Epidermal melanocyte (primary cell): ENCODE measurements at regions not wholly inside any gene's neighbourhood (a gene's known extent, or its start where the extent isn't known, plus 50 kb on each side); places are given as distances from the start of the nearest gene placed in this dataset.

Experiments used
- DNase-seq: peaks from one replicate; pipeline ENCODE4 v3.0.0; 2011; ENCODE audit warnings: low spot score; ENCODE audit not compliant: insufficient read length

DNA sequence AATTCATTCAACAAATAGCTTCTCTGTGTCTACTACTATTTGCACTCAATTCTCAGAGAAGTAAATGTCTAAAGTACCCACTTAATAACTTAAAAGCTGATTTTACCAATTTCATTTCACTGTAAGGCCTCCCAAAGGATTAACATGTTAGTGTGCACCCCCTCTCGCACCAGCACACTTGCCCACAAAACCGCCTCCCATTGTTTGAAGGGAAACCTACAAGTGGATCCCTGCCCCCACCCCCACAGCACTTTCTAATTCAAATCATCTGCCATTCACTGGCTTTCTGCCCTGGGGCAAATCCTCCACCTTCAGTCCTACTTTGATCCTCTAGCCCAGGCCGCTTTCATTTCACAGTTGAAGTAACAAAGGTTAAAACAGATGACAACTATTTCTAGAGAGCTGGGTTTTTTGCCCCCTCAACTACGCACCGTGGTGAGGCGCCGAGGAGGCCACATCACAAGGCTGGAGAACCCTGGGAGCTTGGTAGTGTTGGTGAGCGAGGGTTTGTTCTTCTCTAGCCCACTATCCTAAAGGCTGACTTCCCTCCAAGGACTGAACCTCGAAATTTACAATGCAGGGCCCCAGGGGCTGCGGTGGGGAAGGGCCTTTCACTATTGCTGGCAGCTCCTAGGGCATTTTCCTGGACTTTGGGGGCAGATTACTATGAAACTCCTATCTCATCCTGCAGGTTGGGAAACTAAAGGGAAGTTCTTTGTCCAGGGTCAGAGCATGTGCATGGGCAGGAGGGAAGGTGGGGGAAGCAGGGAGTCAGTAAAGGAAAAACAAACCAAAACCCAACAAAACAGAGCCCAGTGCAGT, 517.4 kb upstream of the ZMIZ1 start:
- no peak for DNase-seq

DNA sequence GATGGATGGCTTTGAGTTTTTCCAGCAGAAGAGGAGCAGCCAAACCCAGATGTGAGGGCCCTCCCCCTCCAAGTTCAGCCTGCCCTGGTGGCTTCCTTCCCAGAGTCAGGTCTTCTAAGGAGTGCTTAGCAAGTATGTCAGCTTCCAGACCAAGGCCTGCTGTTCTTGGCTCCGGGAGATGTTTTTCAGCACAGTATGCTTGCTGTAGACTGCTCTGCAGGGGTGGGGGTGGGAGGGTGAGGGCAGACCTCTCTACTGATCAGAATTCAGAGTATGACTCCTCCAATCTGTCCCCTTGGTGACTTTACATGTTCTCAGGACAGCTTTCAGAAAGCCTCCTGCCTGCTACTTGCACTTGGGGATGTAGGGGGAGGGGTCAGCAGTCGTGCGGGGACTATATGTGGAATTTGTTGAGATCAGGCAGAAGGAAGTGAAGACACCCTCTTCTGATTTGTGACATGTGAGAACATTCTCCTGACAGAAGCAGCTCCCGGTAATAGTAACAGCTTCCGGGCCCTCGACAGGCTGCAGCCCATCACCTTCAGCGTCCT, 516.4 kb upstream of the ZMIZ1 start:
- DNase-seq, result no peak

DNA sequence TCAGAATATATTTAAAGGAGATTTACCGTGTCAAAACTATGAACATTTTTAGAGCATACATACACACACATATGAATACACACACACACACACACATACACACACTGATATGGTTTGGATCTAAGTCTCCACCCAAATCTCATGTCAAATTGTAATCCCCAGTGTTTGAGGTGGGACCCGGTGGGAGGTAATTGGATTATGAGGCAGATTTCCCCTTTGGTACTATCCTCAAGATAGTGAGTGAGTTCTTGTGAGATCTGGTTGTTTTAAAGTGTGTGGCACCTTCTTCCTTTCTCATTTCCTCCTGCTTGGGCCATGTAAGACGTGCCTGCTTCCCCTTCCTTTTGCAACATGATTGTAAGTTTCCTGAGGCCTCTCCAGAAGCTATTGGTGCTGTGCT, 515.0 kb upstream of the ZMIZ1 start:
- no peak for DNase-seq

DNA sequence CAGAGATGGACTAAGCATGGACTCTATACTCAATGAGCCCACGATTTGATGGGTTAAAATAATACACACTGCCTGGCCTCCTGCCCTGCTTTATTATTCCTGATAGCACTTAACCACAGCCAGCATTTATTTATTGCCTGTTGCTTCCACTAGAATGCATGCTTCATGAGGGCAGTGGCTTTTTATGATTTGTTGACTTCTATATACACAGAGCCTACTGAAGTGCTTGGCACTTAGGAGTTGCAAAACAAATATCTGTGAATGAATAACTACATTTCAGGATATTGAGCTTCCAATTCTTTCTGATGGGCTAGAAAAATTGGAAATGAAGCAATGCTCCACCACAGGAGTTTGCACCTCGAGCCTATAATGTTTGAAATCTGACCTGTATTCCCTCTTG, 513.6 kb upstream of the ZMIZ1 start:
- no peak for DNase-seq

DNA sequence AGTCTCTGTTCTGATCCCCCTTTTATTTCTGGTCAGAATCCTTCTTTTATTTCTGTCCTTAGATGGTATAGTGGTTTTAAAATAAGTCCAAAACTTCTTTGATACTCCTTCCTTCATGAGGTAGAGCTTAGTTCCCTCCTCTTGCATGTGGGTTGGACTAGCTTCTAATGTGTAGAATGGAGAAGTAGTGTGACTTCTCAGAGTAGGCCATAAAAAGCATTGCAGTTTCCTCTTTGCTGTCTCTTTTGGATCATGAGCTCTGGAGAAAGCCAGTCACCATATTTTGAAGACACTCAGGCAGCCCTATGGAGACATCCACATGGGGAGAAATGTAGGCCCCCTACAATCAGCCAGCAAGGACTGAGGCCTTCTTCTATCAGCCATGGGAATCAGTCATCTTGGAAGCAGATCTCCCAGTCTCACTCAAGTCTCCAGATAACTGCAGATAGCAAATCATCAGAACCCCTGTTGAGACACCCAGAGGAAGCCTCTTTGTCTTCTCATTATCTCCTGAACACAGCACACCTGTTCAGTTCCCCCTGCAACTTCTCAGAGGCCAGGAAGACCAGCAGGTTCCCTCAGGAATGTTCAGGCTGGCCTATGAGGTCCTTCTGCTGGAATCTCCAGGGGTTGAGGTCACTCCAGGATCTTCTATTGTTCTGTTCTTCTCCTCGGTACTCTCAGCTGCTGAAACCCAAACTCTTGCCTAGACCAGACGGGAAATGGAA, 511.9 kb upstream of the ZMIZ1 start:
- DNase-seq, result no peak

DNA sequence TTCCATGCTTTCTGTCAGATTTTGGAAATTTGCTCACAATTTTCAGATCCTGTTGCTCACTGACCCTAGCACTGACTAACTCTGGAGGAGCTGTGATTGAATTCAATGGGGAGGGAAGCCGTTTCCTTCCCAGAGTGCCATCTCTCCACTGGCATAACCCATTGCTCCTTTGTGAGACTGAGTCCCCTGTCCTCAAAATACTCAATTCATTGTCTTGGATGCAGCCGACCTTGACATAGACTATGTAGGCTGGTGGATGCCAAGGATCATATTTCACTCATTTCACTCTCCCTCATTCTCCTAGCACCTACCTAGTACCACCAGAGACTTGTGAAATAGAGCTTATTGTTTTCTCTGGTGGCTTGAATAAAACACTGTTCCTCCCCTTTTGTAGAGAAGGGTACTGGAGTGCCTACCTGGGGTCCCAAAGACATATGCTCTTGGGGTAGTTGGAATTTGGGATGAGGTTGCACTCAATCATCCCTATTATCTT, 511.3 kb upstream of the ZMIZ1 start:
- no peak for DNase-seq

DNA sequence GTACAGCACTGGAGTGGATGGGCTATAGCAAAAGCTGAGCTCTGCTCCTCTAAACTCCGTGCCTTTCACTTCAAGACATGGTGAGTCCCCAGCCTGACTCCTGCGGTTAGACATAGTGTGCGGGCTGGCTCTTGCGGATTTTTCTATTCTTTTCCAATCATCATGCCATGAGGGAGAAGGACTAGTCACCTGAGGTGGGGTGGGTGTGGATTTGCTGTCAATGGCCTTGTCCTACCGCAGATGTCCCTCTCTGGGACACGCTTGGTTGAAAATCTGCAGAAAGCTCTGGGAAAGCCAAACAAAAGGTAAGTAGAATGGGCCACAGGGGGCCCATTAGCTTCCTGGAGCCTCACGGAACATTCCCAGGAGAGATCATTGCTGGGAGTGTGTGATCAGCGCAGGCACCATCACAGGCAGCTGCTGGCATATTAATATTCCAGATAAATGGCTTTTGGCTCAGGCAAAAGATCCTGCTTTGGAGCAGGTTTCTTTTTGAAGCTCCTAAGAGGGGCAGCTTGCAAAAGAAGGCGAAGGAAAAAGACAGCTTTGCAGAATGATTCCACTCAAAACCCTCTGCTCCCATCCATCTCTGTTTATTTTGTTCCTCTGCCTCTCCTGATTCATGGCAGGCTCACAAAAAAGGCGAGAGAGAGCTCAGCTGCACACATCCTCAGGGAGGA, 509.0 kb upstream of the ZMIZ1 start:
- DNase-seq, result no peak

DNA sequence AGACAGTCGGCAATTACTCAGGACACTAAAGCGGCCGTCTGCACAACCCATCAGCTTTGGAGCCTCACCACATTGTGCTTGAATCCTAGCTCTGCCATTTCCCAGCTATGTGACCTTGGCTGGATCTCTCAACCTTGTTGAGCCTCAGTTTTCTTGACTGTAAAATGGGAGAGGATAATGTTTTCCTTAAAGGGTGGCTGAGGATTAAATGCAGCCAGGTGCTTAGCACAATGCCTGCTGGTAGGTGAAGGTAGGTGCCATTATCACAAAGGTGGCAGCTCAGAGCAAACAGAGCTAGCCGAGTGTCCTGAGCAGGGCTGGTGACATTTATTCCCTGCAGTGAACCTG, 508.5 kb upstream of the ZMIZ1 start:
- DNase-seq, result no peak

DNA sequence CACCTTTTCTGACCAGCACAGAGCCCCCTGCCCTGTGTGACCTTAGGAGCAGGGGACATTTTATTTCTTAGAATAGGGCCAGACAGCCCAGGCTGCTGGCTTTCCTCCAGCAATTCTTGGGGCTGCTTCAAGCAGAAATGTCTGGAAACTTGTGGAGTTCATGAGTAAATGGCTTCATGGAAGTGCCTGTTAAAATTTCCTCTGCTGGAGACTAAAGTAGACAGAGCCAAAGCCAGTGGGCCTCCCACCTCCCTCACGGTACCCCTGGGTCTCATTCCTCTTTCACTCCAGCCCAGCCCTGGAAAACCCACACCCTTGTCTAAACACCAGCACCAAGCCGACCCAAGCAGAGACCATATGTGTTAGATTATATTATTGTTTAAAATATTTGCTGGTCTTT, 505.5 kb upstream of the ZMIZ1 start:
- DNase-seq, result no peak

DNA sequence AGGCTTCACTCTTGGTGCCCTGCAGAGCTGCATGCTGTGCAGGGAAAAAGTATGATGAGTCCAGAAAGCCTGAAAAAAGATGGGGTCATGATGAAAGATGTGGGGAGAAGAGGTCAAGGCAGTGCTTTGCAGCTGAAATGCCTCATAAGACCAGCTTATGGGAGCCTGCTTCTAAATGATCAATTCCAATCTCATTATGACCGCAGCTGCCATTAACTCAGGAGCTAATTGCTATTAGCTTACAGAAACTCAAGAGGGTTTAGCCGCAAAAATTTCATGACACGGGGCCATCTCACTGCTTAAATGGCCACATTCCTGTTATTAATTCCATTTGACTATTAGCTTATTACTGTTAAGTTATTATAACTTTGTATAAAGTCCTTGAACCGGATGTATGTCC, 502.9 kb upstream of the ZMIZ1 start:
- DNase-seq, result no peak

DNA sequence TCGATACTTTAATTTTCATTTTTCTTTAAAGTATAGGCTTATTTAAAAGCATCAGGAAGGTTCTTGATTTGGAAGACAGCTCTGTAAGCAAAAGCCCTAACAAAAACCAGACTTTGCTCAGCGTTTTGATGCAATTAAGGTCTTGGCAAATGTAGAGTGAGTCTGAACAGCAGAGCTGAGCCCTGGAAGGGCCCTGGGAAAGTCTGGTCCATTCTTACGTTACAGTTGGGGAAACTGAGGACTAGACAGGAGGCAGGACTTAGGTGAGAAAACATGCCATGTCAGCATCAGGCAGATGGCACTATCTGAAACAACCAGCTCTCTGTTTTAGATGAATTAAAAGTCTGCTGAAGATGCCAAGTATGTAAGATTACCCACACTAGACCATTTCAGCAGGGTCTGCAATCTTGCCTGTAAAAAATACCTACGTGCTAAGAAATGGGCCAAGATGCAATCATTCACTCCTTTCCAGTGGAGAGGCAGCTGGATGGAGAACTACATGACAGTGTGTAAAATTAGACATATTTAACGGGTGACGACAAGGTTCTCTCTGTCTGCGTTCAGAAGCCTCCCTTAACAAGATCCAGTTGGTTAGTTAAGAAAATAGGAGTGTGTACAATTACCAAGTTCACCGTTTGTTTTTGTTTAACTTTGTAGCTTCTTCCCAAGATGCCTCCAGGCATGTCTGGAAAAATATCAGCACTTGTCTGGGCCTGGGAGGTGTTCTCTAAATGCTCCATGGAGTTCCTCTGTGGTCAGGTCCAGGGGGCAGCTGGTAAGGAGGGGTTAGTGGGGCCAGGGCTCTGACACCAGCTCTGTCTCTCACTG, 502.3 kb upstream of the ZMIZ1 start:
- DNase-seq, result no peak

DNA sequence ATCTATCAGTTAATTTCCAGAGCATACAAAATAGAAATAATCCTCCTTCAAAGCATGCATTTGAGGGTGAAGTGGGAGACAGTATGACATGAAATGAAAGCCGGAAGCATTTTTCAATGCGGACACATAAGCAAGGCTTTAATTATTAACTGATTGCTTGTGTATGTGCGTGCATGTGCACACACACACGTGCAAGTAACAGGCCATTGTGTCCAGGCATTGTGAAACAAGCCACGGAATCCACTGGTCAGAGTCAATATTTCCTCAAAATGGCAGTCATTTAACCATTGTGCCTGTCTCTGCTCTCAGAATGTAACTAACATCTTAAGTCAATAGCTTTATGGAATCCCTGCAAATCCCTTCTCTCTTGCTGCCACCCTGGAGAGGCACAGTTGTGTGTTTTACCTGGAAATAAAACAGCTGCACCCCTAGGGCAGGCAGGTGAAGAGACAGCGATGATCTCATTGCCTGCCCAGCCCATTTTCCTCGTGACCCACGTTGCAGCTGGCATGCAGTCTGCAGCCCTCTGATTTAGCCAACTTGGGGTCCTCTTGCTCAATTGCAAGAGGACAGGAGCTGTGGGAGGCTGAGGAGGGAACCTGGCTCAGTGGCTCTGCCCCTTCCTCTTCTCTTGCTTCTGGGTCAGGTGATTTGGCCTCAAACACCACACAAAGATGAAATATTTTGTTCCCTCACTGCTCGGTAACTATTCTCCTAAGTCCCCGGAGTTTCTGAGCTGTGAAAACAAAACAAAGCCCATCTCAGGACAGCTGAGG, 500.9 kb upstream of the ZMIZ1 start:
- no peak for DNase-seq

DNA sequence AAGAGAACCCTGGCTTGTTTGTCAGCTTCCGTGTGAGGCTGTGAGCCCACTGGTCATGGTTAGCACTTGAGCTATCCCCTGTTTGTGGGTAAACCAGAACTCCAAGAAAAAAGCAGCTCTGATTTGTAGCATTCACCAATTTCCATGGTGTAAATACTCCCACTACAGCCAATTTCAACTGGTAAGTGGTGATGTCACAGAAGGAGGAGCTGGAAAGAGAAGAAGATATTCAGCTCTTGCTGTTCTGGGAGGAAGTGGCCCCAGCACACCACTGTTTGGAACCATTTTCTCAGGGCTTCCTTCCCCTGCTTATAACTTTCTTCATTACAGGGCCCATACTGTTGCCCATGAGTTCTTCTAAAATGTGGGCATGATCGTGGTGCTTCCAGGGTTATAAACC, 500.1 kb upstream of the ZMIZ1 start:
- DNase-seq, result no peak

DNA sequence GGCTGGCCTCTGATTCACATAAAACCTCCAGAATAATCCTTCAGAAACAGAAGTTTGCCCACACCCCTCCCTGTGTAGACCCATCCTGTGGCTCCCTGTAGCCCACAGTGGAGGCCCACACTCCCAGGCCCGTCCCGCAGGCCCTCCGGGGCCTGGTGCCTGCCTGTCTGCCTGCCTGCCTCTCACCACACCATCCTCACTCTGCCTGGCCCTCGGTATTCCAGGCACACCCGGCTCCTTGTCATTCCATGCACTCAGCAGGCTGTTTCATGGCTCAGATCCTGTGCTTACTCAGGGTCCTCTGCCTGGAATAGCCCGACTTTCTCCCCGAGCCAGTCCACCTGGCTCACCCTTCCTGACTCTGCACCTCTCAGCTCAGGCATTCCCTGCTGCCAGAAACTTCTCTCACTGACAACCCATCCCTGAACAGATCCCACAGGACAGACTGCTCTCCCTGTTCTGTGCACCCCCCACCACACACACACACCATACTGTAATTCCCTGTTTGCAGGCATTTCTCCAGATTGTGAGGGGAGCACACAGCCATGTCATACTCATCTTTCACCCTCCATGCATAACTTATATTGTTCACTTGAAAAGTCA, 498.0 kb upstream of the ZMIZ1 start:
- no peak for DNase-seq

DNA sequence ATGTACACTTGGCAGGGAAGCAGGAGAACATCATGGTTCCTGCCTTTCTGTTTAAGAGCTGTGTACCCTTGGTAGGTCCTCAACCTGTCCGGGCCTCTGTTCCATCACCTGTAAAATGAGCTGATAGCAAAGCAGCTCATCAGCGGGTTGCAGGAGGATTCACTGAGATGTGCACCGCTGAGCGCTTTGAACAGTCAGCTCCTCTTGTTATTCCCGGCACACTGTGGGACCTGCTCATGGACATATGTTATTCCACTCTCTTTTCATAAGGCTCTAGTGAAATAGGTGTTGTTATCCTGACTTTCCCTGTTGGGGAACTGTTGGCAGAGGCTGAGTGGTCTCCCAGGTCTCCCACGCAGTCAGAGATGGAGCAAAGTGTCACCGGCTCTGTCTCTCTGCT, 497.5 kb upstream of the ZMIZ1 start:
- no peak for DNase-seq

DNA sequence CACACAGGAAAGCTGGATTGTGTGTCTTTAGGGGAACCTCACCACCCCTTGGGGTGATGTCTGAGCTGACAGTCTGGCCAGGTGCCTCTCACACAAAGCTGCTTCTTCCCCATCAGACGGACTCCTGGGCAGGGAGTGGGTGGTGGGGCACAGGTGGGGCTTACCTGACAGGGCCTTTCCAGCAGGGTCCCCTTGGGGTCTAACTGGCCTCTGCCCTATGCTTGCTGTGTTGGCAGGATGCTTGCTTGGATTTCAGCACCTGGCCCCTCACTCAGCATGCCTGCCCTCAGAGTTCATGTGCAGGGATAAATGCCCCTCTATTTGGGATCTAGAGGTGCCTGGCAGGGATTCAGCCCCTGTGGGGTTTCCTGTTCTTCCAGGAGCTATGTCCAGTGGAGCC, 496.9 kb upstream of the ZMIZ1 start:
- no peak for DNase-seq

DNA sequence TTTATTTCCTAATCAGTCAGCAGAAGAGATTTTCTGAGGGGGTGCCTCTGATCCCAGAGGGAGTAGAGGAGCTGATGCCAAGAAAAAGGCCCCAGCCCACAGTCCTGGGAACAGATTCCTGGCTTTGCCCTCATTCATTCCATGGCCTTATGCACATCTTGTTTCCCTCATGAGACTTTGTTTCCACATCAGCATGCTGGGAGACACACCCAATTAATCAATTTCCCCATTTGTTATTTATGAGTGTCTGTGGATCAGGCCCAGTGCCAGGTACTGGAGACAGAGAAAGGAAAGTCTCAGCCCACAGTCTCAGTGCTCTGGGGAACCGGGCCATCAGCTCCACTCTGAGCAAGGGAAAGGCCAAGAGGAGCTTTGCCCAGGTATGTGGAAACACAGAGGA, 496.2 kb upstream of the ZMIZ1 start:
- no peak for DNase-seq

DNA sequence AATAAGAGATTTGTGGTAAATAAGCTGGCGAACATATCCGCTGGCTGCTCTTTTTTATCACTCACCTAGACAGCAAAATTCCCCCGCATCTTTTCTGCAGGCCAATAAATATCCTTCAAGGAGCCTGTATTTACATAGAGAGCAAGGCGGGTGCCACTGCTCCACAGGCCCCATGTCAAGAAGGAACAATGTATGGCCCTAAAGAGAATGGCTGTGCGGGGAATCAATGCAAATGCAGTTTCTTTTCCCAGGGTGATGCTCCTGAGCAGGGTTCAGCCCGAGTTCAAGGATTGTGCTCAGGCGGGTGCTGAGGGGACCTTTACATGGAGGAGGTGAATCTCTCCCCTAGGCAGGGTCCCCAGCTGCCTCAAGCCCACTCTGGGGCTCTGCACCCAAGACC, 494.2 kb upstream of the ZMIZ1 start:
- DNase-seq, result no peak

DNA sequence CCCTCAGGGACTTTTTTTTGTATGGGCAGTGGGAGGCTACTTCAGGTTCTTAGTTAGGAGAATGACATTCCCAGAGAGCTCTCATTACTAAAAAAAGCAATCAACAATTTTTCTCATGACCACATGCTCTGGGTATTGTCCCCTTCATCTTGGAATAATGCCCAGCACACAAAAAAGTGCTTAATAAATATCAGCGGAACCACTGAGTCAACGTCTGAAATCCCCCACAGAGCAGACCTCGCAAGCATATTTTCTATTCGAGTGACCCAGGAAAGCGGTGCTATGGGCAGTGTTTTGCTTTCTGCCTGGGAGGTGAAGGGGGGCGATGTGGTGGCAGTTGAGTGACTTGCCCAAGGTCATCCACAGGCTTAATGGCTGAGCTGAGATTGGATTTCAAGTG, 493.4 kb upstream of the ZMIZ1 start:
- DNase-seq, result no peak

DNA sequence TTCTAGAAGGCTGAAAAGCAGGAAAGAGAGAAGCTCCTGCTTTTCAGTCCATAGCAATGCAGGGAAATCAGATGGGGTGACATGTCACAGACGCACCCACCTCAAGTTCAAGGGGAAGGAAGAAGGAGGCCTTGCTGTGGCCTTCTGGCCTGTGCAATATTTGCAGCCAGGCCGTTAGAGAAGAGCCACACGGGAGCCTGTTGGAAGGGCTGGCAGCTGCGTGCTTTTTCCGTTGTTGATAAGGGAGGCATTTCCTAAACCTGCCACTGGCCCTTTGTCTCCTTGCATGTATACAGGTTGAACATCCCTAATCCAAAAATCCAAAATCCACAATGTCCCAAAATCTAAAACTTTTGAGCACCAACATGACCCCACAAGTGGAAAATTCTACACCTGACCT, 492.5 kb upstream of the ZMIZ1 start:
- no peak for DNase-seq
